NT2/D1 (cell line): ENCODE measurements at regions not wholly inside any gene's neighbourhood (a gene's known extent, or its start where the extent isn't known, plus 50 kb on each side); places are given as distances from the start of the nearest gene placed in this dataset.

Experiments used
- SUZ12 ChIP-seq: IDR thresholded peaks from 2 replicates; pipeline ENCODE4 v1.6.1; 2011; ENCODE audit not compliant: insufficient read length, insufficient read depth; ENCODE audit errors: extremely low read depth
- YY1 ChIP-seq: IDR thresholded peaks from 2 replicates; pipeline ENCODE4 v1.6.1; 2011; ENCODE audit not compliant: insufficient read length, insufficient read depth
- ZNF274 ChIP-seq: IDR thresholded peaks from 2 replicates; pipeline ENCODE4 v1.6.1; 2011; ENCODE audit warnings: mild to moderate bottlenecking, low read depth, low read length

GRCh38 chr6:23390221-23390620 lies 735.8 kb upstream of the NRSN1 start:
- no peak for TF ChIP-seq ZNF274
- TF ChIP-seq YY1: no peak
- TF ChIP-seq SUZ12: no peak
